Tibial artery (tissue), 4 donors: ENCODE measurements at regions not wholly inside any gene's neighbourhood (a gene's known extent, or its start where the extent isn't known, plus 50 kb on each side); places are given as distances from the start of the nearest gene placed in this dataset.

Experiments used
- DNase-seq, 2 donors: peaks; one replicate each; pipeline ENCODE4 v3.0.0-alpha.2; 2019
- H3K27ac ChIP-seq, 2 donors: fragments of 200-600 bp; sonication (generic) in 1 of 2; 1 replicate in 1 of 2; 2 replicates in 1 of 2; pipeline ENCODE4 v1.5.1; 2018 to 2019; ENCODE audit warnings: mild to moderate bottlenecking in 1 of 2
- H3K27me3 ChIP-seq, 2 donors: fragments of 200-600 bp; sonication (generic) in 1 of 2; one replicate each; pipeline versions ENCODE4 v1.5.1 to v1.6.0; 2016 to 2019
- H3K36me3 ChIP-seq, 3 donors: fragments of 200-600 bp; sonication (generic) in 2 of 3; one replicate each; pipeline ENCODE4 v1.5.1; 2016 to 2019; ENCODE audit warnings: mild to moderate bottlenecking in 2 of 3
- H3K4me1 ChIP-seq, 4 donors: fragments of 200-600 bp; sonication (generic) in 2 of 4; 1 replicate in 3 of 4; 2 replicates in 1 of 4; pipeline ENCODE4 v1.5.1; 2016 to 2019
- H3K4me3 ChIP-seq, 2 donors: fragments of 200-600 bp; sonication (generic) in 1 of 2; 1 replicate in 1 of 2; 2 replicates in 1 of 2; pipeline ENCODE4 v1.5.1; 2018 to 2019; ENCODE audit warnings: mild to moderate bottlenecking in 2 of 2
- H3K9me3 ChIP-seq, 3 donors: fragments of 200-600 bp; sonication (generic) in 1 of 3; one replicate each; pipeline ENCODE4 v1.5.1; 2016 to 2019
- CTCF ChIP-seq, 2 experiments: fragments of 200-600 bp in 1 of 2; fragments of 450-650 bp in 1 of 2; IDR thresholded peaks; one replicate each; pipeline ENCODE4 v1.5.1; 2017 to 2019; ENCODE audit warnings: antibody characterized with exemption in 2 of 2, mild to moderate bottlenecking in 1 of 2, moderate library complexity in 1 of 2
- intact Hi-C: fragments of 100-400 bp; cut with DNase I; formaldehyde crosslinking; loops from one replicate; pipeline ENCODE4 v1.15.0; 2023; ENCODE audit warnings: low total_unique reads

- Histone ChIP-seq H3K36me3 (no peaks in the 10 kb centered on the region), H3K27me3 (peaks cover 0 to 2% of the 10 kb centered on the region in 2 donors), H3K4me1 (no peaks in the 10 kb centered on the region), H3K4me3 (no peak overlapping the region), H3K9me3 (peaks cover 0 to 11% (median 9%) of the 10 kb centered on the region in 3 donors), H3K27ac (no peak overlapping the region)
- DNase-seq, result no peak
- intact Hi-C loops, result no loop called here
- TF ChIP-seq CTCF (IDR thresholded peaks at IDR 0.05), result no peak
Observed at GRCh38 chr1:115564201-115564600, 77.6 kb upstream of the VANGL1 start.

- Histone ChIP-seq H3K9me3 (no peaks in the 10 kb centered on the region), H3K36me3 (no peaks in the 10 kb centered on the region), H3K27me3 (peaks cover 0 to 2% of the 10 kb centered on the region in 2 donors), H3K27ac (no peak overlapping the region), H3K4me3 (no peak overlapping the region), H3K4me1 (no peaks in the 10 kb centered on the region)
- no peak for DNase-seq
- intact Hi-C loops, result no loop called here
- no peak for TF ChIP-seq CTCF (IDR thresholded peaks at IDR 0.05)
Observed at GRCh38 chr1:115560027-115560426, 81.7 kb upstream of the VANGL1 start.

- H3K9me3 ChIP-seq, result no peaks in the 10 kb centered on the region
- H3K27me3 ChIP-seq, result peaks cover 0 to 2% of the 10 kb centered on the region in 2 donors
- H3K36me3 ChIP-seq, result no peaks in the 10 kb centered on the region
- TF ChIP-seq CTCF (IDR thresholded peaks at IDR 0.05), result no peak
- no peak for DNase-seq
- intact Hi-C loops, result no loop called here
- no peak overlapping the region for H3K4me3 ChIP-seq
- H3K4me1 ChIP-seq, result no peaks in the 10 kb centered on the region
- no peak overlapping the region for H3K27ac ChIP-seq
Observed at GRCh38 chr1:115558275-115558674, 83.5 kb upstream of the VANGL1 start.

- Histone ChIP-seq H3K4me3 (no peak overlapping the region), H3K9me3 (no peaks in the 10 kb centered on the region), H3K27ac (no peak overlapping the region), H3K36me3 (no peaks in the 10 kb centered on the region), H3K27me3 (peaks cover 0 to 2% of the 10 kb centered on the region in 2 donors), H3K4me1 (no peaks in the 10 kb centered on the region)
- intact Hi-C loops, result no loop called here
- TF ChIP-seq CTCF (IDR thresholded peaks at IDR 0.05), result no peak
- no peak for DNase-seq
Observed at GRCh38 chr1:115557715-115558114, 84.1 kb upstream of the VANGL1 start.

- DNase-seq, result no peak
- intact Hi-C loops, result no loop called here
- H3K27ac ChIP-seq, result no peak overlapping the region
- no peak overlapping the region for H3K4me3 ChIP-seq
- no peaks in the 10 kb centered on the region for H3K36me3 ChIP-seq
- H3K9me3 ChIP-seq, result no peaks in the 10 kb centered on the region
- no peaks in the 10 kb centered on the region for H3K4me1 ChIP-seq
- peaks cover 0 to 2% of the 10 kb centered on the region in 2 donors for H3K27me3 ChIP-seq
- no peak for TF ChIP-seq CTCF (IDR thresholded peaks at IDR 0.05)
Observed at GRCh38 chr1:115556236-115556635, 85.5 kb upstream of the VANGL1 start.

- DNase-seq, result no peak
- Histone ChIP-seq H3K4me1 (no peaks in the 10 kb centered on the region), H3K27ac (no peak overlapping the region), H3K27me3 (peaks cover 0 to under 1% of the 10 kb centered on the region in 2 donors), H3K36me3 (no peaks in the 10 kb centered on the region), H3K9me3 (no peaks in the 10 kb centered on the region), H3K4me3 (no peak overlapping the region)
- TF ChIP-seq CTCF (IDR thresholded peaks at IDR 0.05), result no peak
- intact Hi-C loops, result no loop called here
Observed at GRCh38 chr1:115555446-115555845, 86.3 kb upstream of the VANGL1 start.
